NCI-H1092 (cell line): ENCODE measurements at regions not wholly inside any gene's neighbourhood (a gene's known extent, or its start where the extent isn't known, plus 50 kb on each side); places are given as distances from the start of the nearest gene placed in this dataset.
"Not testable (repeated sequence)": the region's sequence is repeated elsewhere in the genome, so short reads cannot be mapped to it uniquely, and the experiment has no call there.

ENCODE experiments used
- DNase-seq: peaks from one replicate; lab custom pipeline; 2025; lab: John Stamatoyannopoulos, UW

DNA sequence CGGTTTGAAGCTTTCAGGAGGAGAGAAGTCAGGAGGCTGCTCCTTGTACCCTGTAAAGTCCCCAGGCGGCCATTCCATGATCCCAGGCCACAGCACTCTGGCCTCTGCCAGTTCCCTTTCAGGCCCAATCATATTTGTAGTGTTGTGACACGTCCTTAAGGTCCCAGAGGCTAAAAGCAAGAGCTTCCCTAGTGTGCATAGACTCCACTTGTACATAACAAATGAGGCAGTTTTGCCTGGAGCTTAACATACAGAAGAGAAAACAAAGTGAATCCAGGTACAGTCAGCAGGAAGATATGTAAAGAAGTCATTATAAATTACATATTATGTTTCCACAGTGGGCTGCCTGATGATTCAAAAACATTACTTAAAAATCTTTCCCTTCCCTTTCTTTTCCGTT, 81.1 kb upstream of the RPH3A start:
- no peak for DNase-seq

DNA sequence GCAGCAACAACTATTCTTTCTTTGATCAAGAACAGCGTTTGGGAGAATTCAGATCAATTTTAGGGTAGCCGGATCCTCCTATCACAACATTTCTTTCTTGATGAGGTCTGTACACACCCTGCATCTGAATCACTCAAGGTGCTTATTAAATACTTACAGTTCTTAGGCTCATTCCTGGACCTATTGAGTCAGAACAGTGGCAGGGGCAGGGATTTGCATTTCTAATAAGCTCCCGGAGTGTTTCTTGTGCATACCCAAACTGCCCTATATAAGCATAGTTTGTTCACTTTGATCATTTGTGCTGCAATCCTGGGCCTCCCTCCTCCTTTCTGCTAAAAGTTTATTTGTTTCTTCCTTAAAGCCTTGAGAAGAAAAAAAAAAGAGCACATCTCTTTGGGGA, 80.5 kb upstream of the RPH3A start:
- no peak for DNase-seq

GRCh38 chr12:112711507-112711906, 80.0 kb upstream of the RPH3A start:
- DNase-seq, result no peak

- not testable (repeated sequence) for DNase-seq
Observed at GRCh38 chr12:112712751-112713150, 78.8 kb upstream of the RPH3A start.

DNA sequence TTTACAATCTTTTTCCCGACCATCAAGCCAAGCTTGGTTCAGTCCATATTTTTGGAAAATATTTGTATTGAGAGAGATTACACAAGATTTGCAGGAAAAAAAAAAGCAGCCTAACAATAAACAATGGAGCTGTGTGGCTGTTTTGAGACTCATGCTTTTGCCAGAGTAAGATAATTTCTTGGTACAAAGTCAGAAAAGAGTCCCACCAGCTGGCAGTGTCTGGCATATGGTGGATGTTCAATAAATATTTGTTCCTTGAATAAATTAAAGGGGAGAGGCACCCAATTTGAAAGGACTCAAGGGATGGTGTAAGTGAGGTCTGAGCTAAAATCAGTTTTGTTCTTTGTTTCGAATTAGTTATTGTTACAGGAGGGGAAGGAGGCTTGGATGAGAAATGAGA, 78.1 kb upstream of the RPH3A start:
- DNase-seq, result no peak

- DNase-seq, result no peak
Observed at GRCh38 chr12:112714166-112714710, 77.3 kb upstream of the RPH3A start.

DNA sequence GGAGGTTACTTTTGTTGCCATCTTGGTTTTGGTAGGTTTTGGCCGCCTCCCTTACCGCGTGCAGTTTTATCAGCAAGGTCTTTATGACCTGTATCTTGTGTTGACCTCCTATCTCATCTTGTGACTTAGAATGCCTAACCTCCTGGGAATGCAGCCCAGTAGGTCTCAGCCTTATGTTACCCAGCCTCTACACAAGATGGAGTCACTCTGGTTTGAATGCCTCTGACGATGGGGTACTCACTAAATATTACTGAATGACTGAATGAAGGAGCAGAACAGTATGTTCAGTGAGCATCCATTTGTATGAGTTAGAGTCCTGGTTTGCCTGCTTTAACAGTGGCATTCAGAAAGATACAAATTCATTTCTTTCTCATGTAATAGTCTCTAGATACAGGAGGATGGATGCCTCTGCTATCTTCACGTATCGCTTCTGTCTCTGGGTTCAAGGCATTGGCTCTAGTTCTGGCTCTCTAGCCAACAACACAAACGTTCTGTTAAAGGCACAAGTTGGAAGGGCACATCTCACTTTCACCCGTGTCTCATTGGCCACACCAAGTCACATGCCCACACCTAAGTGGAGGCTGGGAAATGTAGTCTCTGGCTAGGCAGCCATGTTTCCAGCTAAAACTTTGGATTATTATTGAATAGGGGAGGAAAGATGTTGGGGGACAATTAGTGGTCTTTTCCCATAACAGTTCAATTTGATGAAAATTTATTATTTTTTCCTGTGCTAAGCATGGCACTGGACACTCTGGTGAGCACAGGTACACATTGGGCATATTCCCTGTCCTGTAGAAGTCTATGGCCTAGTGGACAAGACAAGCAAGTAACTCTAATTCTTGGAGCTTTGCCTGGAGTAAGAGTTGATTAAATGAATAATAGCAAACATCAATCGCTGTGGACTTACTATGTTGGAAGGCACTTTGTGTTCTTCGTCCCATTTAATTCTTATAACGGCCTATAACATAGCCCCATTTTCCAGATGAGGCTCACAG, 75.2 kb upstream of the RPH3A start:
- DNase-seq, result no peak

DNA sequence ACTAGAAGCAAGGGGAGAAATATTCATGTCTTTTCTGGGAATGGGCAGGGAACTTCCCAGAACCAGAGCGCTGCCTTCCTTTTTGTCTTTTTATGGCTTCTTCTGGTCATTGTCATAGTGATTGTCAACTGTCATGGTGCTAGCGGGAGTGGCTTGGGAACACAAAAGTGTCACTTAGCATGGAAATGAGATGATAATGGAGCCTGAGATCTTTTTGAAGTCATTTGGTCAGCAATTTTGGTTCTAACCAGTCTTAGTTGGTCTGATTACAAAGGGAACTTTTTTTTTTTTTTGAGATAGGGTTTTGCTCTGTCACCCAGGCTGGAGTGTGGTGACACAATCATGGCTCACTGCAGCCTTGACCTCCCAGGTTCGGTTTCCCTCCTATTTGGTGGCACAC, 62.7 kb upstream of the RPH3A start:
- no peak for DNase-seq

GRCh38 chr12:112734859-112735695, 56.5 kb upstream of the RPH3A start:
- DNase-seq, result no peak

GRCh38 chr12:112738531-112738930, 53.0 kb upstream of the RPH3A start:
- no peak for DNase-seq

DNA sequence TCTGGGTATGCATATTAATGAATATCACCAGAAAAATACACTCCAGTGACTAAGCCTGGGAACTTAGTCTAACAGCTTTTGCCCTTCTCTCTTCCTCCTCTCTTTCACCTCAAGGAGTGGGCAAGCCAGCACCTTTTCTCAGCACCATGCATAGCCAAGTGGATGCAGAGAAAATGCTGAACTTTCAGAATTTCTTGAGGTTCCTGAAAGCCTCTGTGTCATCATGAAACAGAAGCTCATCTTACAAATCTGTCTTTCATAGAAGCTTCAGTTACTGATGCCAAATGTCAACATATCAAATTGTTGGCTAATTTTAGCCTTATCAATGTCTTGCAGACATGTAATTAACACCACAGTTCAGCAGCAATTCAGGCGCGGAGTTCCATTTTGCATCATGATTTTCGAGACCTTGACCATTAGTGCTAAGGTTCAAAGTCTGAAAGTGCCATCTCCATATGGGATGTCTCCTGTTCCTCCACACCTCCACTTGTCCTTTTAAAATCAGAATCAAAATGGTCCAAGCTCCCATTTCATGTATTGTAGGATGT, 51.1 kb upstream of the RPH3A start:
- no peak for DNase-seq

- DNase-seq, result no peak
Observed at GRCh38 chr12:112741106-112741505, 50.4 kb upstream of the RPH3A start.
